Activated effector memory CD4-positive, alpha-beta T cell treated with Interleukin-2 at 50 U/mL for 16 hours (primary cell): ENCODE measurements at regions not wholly inside any gene's neighbourhood (a gene's known extent, or its start where the extent isn't known, plus 50 kb on each side); places are given as distances from the start of the nearest gene placed in this dataset.

ENCODE experiments used
- DNase-seq: peaks from one replicate; pipeline ENCODE4 v3.0.0-alpha.2; 2020

DNA sequence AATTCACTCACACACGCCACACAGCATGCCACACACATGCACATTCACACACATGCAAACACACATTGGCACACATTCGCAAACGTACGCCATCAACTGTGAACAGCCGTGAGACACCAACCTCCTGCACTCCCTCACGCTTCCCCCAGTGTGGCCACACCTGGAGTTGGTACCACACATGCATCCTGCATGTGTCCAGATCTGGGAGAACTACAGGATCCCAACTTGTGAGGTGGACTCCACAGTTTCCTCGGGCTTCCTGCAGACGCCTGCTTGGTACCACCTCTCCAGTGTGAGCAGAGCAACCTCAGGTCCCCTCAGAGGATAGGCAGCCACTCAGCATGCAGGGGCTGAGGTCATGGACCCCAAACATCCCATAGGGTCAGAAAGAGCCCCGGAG lies 239.0 kb downstream of the EIPR1 start:
- no peak for DNase-seq

DNA sequence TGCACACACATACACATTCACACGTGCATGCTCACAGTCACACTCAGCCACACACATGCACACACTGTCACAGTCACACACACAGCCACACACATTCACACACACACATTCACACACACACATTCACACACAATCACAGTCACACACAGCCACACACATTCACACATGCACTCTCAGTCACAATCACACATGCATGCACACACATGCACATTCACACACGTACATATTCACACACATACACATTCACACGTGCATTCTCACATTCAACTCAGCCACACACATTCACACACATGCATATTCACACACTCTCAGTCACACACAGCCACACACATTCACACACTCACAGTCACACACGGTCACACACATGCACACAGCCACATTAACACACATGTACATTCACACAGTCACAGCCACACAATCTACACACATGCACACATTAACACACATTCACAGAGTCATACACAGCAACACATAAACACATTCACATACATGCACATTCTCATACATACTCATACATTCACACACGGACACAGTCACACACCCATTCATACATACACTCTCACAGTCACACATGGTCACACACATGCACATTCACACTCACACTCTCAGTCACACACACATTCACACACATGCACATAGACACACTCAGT lies 239.8 kb downstream of the EIPR1 start:
- no peak for DNase-seq

DNA sequence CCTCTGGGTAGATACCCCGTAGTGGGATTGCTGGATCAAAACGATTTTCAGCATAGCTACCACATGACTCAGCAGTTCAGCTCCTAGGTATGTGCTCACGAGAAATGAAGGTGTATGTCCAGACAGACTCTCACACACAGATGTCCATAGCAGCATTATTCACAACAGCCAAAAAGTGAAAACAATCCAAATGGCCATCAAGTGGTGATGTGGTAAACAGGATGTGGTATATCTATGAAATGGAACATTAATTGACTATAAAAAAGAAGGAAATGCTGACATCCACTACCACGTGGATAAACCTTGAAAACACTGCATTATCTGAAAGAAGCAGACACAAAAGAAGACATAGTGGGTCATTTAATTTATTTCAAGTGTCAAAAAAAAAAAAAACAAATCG lies 241.9 kb downstream of the EIPR1 start:
- DNase-seq = no peak

DNA sequence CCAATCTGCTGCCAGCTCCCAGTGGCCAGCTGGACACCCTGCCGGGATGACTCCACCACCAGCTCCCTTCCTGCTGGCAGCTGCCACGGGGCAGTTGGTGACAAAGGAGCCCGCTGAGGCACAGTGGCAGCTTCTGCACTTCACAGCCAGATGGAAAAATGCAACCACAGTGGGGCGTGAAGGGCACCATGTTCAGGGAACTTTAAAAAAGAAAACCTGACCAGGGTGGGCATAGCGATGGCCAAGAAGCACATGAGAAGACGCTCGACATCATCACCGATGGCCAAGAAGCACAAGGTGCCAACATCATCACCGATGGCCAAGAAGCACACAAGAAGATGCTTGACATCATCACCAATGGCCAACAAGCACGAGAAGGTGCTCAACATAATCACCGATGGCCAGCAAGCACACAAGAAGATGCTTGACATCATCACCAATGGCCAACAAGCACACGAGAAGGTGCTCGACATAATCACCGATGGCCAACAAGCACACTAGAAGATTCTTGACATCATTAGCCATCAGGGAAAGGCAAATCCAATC lies 243.5 kb downstream of the EIPR1 start:
- DNase-seq = no peak

DNA sequence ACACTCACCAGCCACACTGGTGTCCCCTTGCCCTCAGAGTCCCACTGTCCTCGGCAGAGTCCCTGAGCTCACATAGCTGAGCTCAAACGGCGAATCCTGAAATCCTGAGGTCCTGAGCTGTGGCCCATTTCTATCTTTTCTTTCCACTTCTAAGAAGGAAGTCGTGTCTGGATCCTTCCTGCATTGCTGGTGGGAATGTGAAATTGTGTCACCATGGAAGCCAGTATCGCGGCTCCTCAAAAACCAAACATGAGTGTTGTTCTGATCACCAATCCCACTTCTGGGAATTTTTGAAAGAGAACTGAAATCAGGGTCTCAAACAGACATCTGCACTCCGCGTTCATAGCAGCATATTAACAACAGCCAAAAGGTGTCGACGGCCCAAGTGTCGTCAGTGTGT lies 244.7 kb downstream of the EIPR1 start:
- DNase-seq = no peak

DNA sequence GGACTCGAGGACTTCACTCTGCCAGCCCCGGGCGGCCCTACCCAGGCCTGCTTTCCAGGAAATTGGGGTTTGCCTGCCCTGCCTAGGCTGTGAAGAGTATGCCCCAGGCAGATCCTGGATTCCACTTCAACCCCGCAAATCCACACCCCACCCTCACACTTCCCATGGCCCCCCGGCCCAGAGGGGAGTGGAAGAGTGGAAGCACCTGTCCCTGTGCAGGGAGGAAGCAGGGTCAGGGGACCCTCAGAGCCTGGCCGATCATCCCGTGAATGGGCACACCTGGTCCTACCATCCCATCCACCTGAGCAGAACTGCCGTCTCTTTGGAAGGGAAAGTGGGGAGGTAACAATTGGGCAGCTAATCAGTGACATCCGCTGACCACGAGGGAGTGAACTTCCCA lies 245.2 kb downstream of the EIPR1 start:
- DNase-seq = no peak

DNA sequence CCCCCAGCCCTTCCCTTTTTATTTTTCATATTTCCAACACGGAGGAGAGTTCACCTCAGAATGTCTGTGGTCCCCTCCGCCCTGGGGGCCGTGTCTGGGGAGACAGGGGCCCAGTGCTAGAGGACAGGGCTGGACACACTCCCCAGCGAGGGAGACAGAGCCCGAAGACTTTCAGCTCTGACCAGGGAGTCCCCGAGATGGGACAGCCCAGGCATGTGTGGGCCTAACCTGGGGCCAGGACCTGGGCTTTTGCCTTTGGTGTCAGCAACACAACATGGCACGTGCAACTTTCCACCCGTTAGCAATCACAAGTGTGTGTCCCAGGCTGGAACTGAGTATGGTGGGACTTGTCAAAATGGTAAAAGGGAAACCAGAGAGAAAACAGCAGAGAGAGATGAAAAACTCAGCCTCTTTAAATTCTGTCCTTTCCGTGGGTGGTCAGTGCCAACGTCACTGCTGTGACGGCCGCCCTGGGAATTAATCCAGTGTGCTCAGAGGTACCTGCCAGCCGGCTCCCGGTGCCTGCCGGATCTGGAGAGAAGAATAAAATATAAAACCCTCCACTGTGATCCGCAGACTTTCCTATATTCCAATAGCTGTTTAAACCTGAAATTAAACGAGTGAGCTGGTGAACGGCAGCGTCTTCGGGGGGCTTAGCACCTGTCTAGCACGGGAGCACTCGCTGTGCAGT lies 245.8 kb downstream of the EIPR1 start:
- no peak for DNase-seq

DNA sequence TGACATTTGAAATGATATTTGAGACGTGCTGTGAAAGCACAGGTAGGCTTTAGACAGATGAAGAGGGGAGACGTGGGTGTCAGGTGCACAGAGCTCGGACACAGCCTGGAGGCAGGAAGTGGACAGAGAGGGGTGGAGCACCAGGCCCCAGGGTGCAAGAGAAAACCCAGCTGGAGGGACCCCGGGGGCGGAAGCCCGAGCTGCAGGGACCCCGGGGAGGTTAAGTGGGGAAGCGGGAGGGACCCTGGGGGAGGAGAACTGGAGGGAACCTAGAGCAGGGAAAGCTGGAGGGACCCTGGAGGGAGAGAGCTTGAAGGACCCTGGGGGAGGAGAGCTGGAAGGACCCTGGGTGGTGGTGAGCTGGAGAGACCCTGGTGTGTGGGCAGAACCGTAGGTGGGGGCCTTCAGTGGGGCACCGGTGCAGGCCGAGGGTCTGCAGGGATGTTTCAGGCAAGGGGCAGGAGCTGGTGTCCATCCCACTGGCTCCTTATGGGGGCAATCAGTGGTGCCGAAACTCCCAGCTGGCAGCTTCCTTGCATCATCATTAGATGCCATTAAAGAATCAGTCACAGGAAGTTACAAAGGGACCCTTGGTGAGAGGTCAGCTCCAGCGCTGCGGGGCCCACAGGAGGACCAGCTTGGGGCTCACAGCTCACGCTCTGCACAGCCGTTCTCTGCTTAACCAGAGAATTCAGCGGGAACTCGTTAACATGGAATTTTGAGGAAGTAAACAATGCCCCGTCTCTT lies 246.6 kb downstream of the EIPR1 start:
- DNase-seq = no peak

DNA sequence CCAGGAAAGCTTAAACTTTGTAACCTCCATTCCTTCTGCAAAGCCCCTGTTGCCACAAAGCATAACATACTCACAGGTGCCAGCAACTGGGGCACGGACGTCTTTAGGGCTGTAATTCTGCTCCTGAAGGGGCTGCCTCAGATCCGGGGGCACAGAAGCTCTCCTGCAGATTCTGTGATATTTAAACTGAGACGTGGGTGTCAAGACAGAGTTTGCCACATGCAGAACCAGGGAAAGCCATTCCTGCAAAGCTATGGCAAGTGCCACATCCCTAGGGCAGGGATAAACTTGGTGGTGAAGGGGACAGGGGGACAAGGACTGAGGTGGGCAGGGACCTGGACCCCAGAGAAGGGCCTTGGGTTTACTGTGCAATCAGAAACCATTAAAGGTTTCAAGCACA lies 247.2 kb downstream of the EIPR1 start:
- no peak for DNase-seq

DNA sequence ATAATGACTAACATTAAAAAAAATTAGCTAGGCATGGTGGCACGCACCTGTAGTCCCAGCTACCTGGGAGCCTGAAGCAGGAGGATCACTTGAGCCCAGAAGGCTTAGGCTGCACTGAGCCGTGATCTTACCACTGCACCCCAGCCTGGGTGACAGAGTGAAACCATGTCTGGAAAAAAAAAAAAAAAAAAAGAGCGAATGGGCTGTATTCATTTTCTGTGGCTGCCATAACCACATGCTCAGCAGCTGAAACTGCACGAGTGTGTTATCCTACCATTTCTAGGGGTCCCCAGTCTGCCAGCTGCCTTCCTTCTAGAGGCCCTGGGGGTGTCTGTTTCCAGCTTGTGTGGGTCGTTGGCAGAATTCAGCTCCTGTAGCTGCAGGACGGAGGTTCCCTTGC lies 247.8 kb downstream of the EIPR1 start:
- DNase-seq = no peak

DNA sequence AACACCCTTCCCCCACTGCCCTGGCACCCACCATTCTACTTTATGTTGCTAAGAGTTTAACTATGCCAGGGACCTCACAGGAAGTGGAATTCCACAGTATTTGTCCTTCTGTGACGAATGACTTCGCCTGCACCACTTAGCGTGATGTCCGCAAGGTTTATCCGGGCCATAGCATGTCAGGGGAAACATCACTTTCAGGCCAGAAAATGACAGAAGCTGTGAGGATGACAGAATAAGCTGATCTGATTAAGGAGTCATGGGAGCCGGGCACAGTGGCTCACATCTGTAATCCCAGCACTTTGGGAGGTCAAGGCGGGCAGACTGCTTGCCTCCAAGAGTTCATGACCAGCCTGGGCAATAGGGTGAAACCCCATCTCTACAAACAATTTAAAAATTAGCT lies 248.8 kb downstream of the EIPR1 start:
- no peak for DNase-seq

DNA sequence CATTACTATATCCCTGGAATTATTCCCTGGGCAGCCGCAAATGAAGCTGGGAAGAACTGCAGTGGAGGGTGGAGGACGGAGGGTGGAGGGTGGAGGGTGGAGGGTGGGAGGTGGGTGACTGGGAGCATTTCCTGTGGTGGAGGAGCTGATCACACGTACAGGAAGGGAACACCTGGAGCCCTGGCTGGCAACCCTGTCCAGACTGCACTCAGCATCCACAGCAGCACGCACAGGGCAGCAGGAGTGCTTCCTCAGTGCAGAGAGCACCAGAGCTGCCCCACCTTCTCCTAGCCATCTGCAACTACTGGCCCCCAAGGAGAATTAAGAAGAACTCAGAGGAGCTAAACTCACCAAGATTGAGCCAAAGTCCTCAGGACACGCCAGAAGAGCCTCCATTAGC lies 249.9 kb downstream of the EIPR1 start:
- DNase-seq = no peak

DNA sequence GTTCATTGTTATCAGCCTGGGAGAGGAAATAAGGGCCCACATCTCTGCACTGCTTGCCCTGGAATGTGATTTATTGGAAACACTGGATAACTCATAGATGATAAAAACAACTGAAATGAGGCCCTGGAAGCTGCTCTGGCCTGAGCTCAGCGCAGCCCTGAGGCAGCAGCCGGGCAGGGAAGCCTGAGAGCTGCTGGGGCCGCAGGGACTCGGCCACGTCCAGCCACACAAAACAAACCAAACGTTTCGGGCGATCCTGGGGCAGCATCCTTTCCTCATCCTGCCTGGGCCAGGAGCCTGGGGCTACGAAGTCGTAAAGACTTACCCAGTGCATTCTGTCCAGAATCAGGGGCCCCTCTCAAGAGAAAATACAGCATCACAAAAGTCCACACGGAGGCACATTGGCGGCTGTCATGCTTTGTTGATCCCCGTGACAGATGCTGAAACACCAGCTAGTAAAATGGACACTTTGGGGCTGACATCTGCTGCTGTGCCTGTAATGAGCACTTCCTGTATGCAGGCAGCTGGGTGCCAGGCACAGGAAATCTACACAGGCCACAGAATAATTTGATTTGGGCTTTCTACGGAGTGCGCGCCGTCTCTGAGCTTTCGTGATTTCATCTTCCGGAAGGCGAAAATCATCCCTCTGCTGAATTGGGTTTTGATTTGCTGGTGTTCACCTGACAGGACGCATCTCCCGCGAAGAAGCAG lies 250.6 kb downstream of the EIPR1 start:
- no peak for DNase-seq

DNA sequence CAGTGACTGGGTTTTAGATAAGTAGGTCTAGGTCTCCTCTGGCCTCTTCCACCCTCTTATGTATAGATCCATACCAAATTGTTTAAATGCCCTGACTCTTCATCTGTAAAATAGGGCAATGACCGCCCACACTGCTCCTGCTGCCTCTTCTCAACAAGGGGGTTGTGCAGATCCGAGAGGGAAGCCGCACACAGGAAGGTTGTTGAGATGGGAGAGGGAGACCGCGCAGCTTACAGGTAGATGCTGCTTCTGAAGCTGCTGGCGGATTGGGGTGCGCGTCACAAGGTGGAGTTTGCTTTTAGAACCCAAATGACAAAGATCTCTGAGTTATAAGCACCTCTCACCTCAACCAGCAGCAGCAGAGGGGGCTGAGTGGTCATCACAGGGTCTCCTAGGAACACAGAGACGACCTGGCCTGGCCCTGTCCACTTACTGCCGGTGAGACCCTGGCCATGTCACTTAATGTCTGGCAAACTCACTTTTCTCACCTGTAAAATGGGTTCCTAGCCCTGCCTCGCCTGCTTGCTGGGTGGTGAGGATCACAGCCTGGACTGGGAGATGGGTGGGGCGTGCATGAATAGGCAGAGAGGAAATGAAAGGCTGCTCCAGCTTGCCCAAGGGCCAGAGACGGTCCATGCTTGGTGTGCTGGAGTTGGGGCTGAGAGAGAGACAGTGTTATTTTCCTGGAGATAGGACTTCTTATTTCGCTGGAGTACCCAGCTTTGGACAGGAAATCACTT lies 251.3 kb downstream of the EIPR1 start:
- no peak for DNase-seq

DNA sequence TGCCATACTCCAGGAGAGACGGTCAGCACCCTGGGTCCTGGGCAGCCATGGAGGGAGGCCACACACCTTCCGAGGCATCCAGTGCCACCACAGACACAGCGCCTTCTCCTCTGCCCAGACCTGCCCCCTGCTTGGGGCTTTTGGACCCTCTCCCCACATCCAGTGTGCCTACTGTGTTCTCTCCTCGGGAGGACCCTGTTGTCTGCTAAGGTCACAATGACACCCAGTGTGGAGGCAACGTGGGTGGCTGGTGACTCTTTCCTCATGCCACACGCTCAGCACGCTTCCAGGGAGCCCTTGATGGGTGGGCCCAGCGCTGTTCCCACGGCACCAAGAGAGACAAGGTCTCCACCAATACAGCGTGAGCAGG lies 251.9 kb downstream of the EIPR1 start:
- no peak for DNase-seq

DNA sequence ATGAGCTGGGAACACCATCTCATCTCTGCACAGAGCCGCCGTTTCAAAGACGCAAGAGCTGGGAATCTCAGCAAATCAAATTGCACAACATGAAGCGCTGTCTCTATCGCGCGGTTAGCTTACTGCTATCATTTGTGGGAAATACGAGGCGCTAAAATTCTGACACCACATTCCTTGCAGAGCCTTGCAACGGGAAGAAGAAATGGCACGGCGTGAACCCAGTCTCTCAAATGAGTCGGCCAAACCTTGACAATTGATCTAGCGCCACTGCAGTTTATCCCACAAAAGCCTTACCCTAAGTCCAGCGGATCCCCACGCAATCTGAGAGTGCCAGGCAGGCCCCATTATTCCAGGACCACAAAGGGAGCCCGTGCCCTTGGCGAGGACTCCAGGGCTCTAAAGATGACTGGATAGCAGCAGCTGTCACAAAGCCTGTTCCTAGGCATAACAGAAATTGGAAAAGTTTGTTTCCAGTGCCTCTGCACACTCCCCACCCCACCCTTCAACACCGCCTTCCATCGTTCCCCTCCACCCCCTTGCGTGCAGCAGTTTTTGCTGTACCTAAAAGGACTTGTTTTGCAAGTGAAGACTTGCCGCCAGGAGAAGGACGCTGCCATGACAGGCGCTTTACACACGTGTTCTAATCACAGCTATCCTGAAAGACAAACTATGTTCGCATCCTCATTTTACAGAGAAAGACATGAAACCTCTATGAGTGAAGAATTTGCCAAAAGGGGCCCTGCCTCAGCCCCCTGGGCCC lies 252.4 kb downstream of the EIPR1 start:
- no peak for DNase-seq

DNA sequence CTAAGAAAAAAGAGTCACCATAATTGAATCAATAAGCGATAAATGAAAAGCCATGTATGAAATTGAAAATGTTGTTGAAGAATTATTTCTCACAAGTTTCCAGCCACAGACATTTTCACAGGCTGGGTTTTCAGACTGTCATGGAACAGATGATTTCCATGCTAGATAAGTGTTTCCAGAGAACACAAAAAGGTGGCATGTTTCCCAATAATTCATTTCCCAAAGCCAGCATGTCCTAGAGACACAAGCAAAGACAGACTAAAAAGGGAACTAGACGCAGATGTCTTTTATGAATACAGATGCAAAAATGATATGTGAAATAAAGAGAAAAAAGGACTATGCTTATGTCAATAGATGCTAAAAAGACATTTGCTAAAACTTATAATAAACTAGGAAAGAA lies 255.1 kb downstream of the EIPR1 start:
- DNase-seq = no peak

DNA sequence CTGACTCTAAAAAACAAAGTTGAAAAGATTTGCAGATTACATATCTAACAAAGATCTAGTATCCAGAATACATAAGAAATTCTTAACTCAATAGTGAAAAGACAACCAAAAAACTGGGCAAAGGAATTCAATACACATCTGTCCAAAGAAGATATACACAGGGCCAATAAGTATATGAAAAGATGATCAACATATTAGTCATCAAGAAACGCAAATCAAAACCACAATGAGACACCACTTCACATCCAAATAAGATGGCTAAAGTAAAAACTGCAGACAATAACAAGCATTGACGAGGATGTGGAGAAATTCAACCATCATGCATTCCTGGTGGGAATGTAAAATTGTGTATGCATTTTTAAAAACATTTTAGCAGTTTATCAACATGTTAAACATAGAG lies 256.0 kb downstream of the EIPR1 start:
- no peak for DNase-seq

DNA sequence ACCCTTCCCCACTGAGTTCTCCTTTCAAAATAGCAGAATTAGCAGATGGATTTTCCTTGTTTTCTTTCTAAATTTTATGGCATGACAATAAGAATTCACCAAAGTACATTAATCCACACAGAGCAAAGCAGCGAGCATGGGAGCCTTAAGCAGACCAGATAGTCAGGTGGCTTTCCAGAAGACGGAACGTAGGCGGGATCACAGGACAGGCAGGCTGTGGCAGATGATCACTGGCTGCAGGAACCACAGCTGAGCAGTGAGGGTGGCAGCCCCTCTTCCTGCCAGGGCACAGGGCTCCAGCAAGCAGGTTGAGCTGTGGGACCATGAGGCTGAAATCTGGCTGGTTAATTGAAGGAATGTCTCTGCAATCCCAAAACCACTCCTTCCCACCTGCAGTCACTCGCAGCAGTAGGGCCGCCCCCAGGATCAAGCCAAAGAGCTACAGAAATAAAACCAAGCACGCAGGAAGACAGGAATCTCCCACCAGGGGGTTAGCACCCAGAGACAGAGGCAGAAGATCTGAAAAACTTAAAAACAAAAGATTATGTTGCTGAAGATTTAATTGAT lies 259.9 kb downstream of the EIPR1 start:
- no peak for DNase-seq

DNA sequence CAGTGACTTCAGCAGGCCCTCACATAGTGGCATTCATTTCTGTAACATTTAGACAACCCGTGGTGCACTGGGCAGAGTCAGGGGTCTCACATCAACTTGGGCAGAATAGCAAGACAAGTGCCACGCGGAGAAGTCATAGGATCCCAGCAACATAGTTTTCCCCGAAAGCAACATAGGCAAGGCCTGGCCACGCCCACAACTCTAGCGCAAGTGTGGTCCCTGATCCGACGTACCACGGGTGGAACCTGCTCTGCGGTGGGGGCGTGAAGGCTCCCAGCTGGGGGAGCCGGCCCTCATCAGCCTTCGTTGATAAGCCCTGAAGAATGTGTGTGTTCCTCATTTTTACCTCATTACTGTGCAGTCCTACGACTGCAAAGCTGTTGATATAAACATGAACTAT lies 261.2 kb downstream of the EIPR1 start:
- no peak for DNase-seq

DNA sequence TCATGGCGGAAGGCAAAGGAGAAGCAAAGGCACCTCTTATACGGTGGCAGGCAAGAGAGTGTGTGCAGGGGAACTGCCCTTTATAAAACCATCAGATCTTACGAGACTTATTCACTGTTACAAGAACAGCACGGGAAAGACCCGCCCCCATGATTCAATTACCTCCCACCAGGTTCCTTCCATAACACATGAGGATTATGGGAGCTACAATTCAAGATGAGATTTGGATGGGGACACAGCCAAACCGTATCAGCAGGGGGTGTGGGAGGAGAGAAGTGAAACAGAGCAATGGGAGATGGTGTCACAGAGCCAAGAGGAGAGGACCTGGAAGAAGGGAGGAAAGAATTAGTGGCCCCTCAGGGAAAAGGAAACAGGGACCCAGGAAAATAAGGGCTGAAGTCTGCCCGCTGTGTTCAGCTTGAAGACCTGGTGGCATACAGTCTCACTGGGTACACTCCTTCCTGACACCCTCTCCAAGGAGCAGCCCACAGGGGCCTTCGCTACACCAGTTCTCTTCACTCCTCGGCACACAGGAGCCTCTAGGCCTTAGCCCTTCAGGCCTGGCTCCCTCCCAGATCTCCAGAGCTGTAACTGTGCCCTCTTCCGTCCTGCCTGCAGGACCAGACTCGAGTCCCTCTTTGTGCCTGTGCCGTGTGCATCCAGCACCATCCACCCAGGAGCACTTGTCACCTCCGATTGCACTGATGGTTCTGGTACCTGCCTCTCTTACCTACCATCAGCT lies 262.1 kb downstream of the EIPR1 start:
- no peak for DNase-seq
